ENCODE measurements at regions not wholly inside any gene's neighbourhood (a gene's known extent, or its start where the extent isn't known, plus 50 kb on each side); places are given as distances from the start of the nearest gene placed in this dataset.

DNA sequence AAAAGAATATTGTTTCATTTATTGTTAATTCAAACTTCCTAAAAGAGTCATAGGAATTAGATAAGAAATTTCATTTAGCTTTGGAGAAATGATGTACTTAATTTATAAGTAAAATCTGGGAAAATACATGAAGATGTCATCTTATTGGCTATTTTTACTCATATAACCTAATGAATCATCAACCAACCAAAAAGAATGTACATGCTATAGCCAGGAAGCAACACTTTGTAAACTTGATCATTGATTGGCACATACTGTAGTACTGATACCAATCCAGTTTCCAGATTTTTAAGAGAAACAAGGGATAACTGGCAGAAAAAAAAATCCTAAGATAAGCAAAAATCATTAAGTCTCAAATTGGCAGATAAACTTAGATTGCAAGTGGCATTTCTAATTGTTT lies 207.9 kb upstream of the CDIN1 start:
- Mint-ChIP-seq H3K27ac (no peak overlapping the region), H3K9me3 (no peaks in the 10 kb centered on the region), H3K4me3 (no peak overlapping the region), H3K36me3 (ENCODE audit: insufficient read depth in 1 of 3, low read depth in 3 of 3) (no peaks in the 10 kb centered on the region), H3K4me1 (0 out of 4 replicates have a peak, but pooled peaks cover 2 to 5% of the 10 kb centered on the region in 2 experiments), H3K27me3 (ENCODE audit: low read depth) (no peaks in the 10 kb centered on the region)
- H3K9ac ChIP-seq (ENCODE audit: extremely low read depth, insufficient read length, low read length), result no peak overlapping the region
- TF ChIP-seq, protein P1, sequence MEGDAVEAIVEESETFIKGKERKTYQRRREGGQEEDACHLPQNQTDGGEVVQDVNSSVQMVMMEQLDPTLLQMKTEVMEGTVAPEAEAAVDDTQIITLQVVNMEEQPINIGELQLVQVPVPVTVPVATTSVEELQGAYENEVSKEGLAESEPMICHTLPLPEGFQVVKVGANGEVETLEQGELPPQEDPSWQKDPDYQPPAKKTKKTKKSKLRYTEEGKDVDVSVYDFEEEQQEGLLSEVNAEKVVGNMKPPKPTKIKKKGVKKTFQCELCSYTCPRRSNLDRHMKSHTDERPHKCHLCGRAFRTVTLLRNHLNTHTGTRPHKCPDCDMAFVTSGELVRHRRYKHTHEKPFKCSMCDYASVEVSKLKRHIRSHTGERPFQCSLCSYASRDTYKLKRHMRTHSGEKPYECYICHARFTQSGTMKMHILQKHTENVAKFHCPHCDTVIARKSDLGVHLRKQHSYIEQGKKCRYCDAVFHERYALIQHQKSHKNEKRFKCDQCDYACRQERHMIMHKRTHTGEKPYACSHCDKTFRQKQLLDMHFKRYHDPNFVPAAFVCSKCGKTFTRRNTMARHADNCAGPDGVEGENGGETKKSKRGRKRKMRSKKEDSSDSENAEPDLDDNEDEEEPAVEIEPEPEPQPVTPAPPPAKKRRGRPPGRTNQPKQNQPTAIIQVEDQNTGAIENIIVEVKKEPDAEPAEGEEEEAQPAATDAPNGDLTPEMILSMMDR (conservative IDR thresholded peaks at IDR 0.05), result no peak
- H4K20me1 ChIP-seq (ENCODE audit: control insufficient read depth, insufficient read depth, insufficient read length), result no peaks in the 10 kb centered on the region
- no peak overlapping the region for H3K27ac ChIP-seq (ENCODE audit: insufficient read length, low read depth, low read length)
- no peak overlapping the region for H2BK5ac ChIP-seq (ENCODE audit: insufficient read length, low read length)
- H2BK120ac ChIP-seq (ENCODE audit: low read depth, low read length, poor library complexity, severe bottlenecking), result no peak overlapping the region
- no peak overlapping the region for H4K8ac ChIP-seq (replicated peaks; ENCODE audit: insufficient read length, low read depth, low read length)
- no peak overlapping the region for H4K5ac ChIP-seq (ENCODE audit: insufficient read length, low read depth, low read length)
- H3K27me3 ChIP-seq (ENCODE audit: insufficient read depth, low read length), result no peaks in the 10 kb centered on the region
- H3K4me2 ChIP-seq (ENCODE audit: insufficient read depth, insufficient read length, low read length), result no peak overlapping the region
- no peak overlapping the region for H3K56ac ChIP-seq (ENCODE audit: insufficient read length, low read depth, low read length)
- no peak overlapping the region for H2AFZ ChIP-seq (ENCODE audit: low read length)
- H3K9me3 ChIP-seq (ENCODE audit: control insufficient read depth, low read depth, low read length), result no peaks in the 10 kb centered on the region
- H3K4ac ChIP-seq (ENCODE audit: low read depth, low read length), result no peak overlapping the region
- no peaks in the 10 kb centered on the region for H3K79me2 ChIP-seq (ENCODE audit: insufficient read depth, low read length)
- no peak for DNase-seq
- no peak overlapping the region for H3K23ac ChIP-seq (ENCODE audit: insufficient read length, low read depth, low read length)
- no peak overlapping the region for H2BK12ac ChIP-seq (ENCODE audit: insufficient read length, low read depth, low read length)
- no peak overlapping the region for H3T11ph ChIP-seq (ENCODE audit: low read length)
- no peak overlapping the region for H4K91ac ChIP-seq (ENCODE audit: insufficient read length, low read depth, low read length)
- H3K18ac ChIP-seq (ENCODE audit: insufficient read length, low read depth, low read length), result no peak overlapping the region
- no peaks in the 10 kb centered on the region for H3K4me1 ChIP-seq (ENCODE audit: insufficient read depth, low read length)
- no peak overlapping the region for H3K14ac ChIP-seq (ENCODE audit: insufficient read depth, low read length)
- no peak overlapping the region for H2BK15ac ChIP-seq (ENCODE audit: low read depth, low read length)
- H2AK5ac ChIP-seq (ENCODE audit: insufficient read length, low read length), result no peak overlapping the region
- H3K79me1 ChIP-seq (ENCODE audit: insufficient read depth, low read depth, low read length, poor library complexity, severe bottlenecking), result no peaks in the 10 kb centered on the region
- no peaks in the 10 kb centered on the region for H3K23me2 ChIP-seq (ENCODE audit: insufficient read length, low read depth, low read length, poor library complexity, severe bottlenecking)
- no peak overlapping the region for H2BK20ac ChIP-seq (ENCODE audit: low read depth, low read length, poor library complexity, severe bottlenecking)

Data from H9 (cell line).